Rectal smooth muscle tissue (tissue), 1 donor: ENCODE measurements at regions not wholly inside any gene's neighbourhood (a gene's known extent, or its start where the extent isn't known, plus 50 kb on each side); places are given as distances from the start of the nearest gene placed in this dataset.

Experiments
- H3K27ac ChIP-seq: one replicate; pipeline ENCODE4 v1.7.0; 2013; ENCODE audit warnings: low read depth, low read length, inconsistent platforms
- H3K27me3 ChIP-seq: one replicate; pipeline ENCODE4 v1.7.0; 2013; ENCODE audit warnings: low read length; ENCODE audit not compliant: control insufficient read depth, insufficient read depth
- H3K36me3 ChIP-seq: one replicate; pipeline ENCODE4 v1.7.0; 2013; ENCODE audit warnings: low read length; ENCODE audit not compliant: control insufficient read depth, insufficient read depth
- H3K4me1 ChIP-seq: one replicate; pipeline ENCODE4 v1.7.0; 2013; ENCODE audit warnings: low read length; ENCODE audit not compliant: control insufficient read depth, insufficient read depth
- H3K4me3 ChIP-seq: one replicate; pipeline ENCODE4 v1.7.0; 2013; ENCODE audit warnings: low read length
- H3K9ac ChIP-seq: one replicate; pipeline ENCODE4 v1.7.0; 2013; ENCODE audit warnings: low read length

DNA sequence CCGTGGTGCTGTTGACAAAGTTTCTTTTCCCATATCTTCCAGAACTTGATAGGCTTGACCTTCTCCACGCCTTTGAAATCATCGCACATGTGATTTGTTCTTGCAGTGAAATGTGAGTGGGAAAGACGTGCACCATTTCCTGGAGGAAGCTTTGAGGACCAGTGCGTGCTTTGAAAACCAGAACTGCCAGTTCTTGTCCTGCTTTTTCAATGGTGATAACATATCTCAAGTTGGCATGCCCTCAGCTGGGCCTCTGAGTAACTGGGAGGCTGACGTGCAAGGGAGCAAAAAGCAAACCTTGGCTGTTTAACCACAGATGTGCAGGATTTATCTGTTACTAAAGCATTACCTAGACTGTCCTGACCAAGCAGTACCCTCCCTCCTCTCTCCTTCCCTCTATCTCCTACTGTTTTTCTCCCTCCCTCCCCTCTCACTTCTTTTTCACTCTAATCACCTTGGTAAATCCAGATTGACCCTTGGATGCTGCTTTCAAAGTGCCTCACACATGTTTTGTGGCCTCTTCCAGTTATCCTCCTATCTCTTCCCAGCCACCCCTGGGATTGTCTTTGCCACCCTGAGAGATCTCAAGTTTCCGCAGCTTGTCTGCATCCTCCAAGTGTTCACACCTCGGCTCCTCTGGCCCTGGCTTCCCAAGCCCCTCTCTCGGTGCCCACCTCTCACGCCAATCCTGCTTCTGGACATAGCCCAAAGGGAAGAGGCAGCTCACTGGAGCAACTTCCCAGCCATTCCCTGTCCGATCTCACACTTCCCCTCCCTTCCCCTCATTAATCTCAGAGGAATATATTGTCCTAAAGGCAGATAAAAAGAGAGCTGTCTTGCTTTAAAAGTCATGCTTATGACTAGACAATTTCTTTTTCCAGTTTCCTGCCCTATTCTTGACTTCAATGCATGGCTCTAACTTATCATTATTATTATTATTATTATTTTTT is 198.3 kb downstream of the ERCC6L2 start:
- Histone ChIP-seq H3K36me3 (no peaks in the 10 kb centered on the region), H3K4me3 (no peak overlapping the region)

GRCh38 chr9:96072930-96073329 is 197.4 kb downstream of the ERCC6L2 start:
- Histone ChIP-seq H3K4me1 (no peaks in the 10 kb centered on the region), H3K27ac (no peak overlapping the region), H3K27me3 (no peaks in the 10 kb centered on the region), H3K4me3 (no peak overlapping the region), H3K36me3 (no peaks in the 10 kb centered on the region), H3K9ac (no peak overlapping the region)

More for the DNA sequence above, 198.3 kb downstream of the ERCC6L2 start:
- Histone ChIP-seq H3K4me1 (no peaks in the 10 kb centered on the region), H3K27me3 (no peaks in the 10 kb centered on the region), H3K27ac (no peak overlapping the region), H3K9ac (no peak overlapping the region)

DNA sequence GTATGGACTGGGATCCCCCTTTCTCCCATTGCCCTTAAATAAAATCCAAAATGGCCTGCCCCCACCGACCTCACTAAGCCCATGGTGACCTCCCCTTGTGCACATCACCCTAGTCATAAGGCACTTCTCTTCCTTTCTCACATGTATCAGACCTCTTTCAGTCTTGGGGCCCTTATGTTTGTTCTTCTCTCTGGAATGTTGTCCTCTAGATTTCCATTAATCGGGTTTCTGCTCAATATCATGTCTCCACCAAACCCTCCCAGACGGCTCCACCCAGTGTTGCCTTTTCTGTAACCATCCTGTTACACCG is 196.3 kb downstream of the ERCC6L2 start:
- H3K27me3 ChIP-seq: no peaks in the 10 kb centered on the region
- no peak overlapping the region for H3K4me3 ChIP-seq
- no peak overlapping the region for H3K9ac ChIP-seq
- H3K27ac ChIP-seq: no peak overlapping the region
- no peaks in the 10 kb centered on the region for H3K36me3 ChIP-seq
- no peaks in the 10 kb centered on the region for H3K4me1 ChIP-seq

- no peaks in the 10 kb centered on the region for H3K36me3 ChIP-seq
- H3K27me3 ChIP-seq: no peaks in the 10 kb centered on the region
- no peak overlapping the region for H3K27ac ChIP-seq
- no peaks in the 10 kb centered on the region for H3K4me1 ChIP-seq
- no peak overlapping the region for H3K9ac ChIP-seq
- no peak overlapping the region for H3K4me3 ChIP-seq
Observed at GRCh38 chr9:96071076-96071814, 195.8 kb downstream of the ERCC6L2 start.

DNA sequence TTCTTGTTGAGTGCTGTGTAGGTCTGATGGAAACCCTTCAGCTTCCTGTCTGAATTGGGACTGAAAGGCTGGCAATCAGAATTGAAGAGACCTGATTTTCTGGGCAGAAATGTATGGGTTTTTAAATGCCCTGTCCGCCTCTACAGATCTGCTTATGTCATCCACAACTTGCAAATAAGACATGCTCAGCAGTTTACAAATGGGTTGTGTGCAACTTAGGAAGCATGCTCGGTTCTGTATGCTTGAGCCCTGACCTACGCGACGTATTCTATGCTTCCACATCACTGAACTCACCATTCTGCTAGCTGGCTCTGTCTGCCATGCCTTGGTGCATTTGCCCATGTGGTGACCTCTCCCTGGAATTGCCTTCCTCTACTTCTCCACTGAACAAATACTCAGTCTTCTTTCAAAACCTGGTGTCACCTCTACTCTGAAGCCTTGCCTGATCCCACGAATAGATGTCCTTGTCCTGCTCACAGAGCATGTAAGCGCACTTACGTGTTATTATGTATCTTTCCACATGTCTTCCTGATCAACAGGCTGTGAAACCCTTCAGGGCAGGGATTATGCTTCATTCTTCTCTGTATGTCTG is 194.2 kb downstream of the ERCC6L2 start:
- Histone ChIP-seq H3K4me3 (no peak overlapping the region), H3K4me1 (no peaks in the 10 kb centered on the region), H3K36me3 (no peaks in the 10 kb centered on the region), H3K27ac (no peak overlapping the region), H3K27me3 (no peaks in the 10 kb centered on the region), H3K9ac (no peak overlapping the region)

DNA sequence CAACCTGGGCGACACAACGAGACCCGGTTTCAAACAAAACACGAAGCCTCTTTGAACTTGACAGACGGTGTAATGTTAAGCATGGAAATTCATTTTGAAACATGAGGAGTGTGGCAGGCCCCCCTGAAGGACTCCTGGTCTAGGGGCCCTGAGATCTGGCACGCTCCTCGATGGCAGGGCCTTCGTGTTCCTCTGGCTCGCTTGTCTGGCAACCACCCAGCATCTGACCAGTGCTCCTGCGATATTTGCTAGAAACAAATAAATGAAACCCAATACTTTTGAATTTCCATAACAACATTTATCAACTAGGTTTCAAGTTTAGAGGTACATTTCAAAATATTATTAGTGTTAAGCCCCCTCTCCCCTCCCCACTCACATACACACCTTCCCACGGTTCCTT is 193.0 kb downstream of the ERCC6L2 start:
- no peak overlapping the region for H3K4me3 ChIP-seq
- no peak overlapping the region for H3K27ac ChIP-seq

GRCh38 chr9:96067600-96067999 is 192.1 kb downstream of the ERCC6L2 start:
- Histone ChIP-seq H3K27me3 (no peaks in the 10 kb centered on the region), H3K36me3 (no peaks in the 10 kb centered on the region), H3K4me1 (no peaks in the 10 kb centered on the region), H3K27ac (no peak overlapping the region), H3K9ac (no peak overlapping the region), H3K4me3 (no peak overlapping the region)

More for the DNA sequence above, 193.0 kb downstream of the ERCC6L2 start:
- Histone ChIP-seq H3K4me1 (no peaks in the 10 kb centered on the region), H3K36me3 (no peaks in the 10 kb centered on the region), H3K9ac (no peak overlapping the region), H3K27me3 (no peaks in the 10 kb centered on the region)

DNA sequence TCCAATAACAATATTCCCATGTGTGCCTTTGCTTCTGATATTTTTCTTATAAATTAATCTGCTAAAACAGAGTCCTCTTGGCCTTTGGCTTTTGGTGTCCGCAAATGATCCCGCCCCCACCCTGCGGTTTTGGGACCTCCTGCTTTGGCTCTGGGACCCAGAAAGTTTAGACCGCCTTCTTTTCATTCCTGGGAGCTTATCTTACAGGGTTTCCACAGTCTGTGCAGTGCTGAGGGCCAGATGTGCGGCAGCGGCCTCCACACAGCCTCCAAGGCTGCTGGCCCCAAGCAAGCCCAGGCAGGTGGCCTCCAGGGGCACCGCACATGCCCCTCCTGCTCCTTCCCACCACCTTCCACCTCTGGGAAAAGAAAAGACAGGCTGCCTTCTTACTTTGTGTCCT is 191.5 kb downstream of the ERCC6L2 start:
- H3K27ac ChIP-seq: no peak overlapping the region
- H3K27me3 ChIP-seq: no peaks in the 10 kb centered on the region
- no peaks in the 10 kb centered on the region for H3K36me3 ChIP-seq
- H3K4me1 ChIP-seq: no peaks in the 10 kb centered on the region
- no peak overlapping the region for H3K4me3 ChIP-seq
- no peak overlapping the region for H3K9ac ChIP-seq

GRCh38 chr9:96065482-96066251 is 190.2 kb downstream of the ERCC6L2 start:
- no peaks in the 10 kb centered on the region for H3K4me1 ChIP-seq

DNA sequence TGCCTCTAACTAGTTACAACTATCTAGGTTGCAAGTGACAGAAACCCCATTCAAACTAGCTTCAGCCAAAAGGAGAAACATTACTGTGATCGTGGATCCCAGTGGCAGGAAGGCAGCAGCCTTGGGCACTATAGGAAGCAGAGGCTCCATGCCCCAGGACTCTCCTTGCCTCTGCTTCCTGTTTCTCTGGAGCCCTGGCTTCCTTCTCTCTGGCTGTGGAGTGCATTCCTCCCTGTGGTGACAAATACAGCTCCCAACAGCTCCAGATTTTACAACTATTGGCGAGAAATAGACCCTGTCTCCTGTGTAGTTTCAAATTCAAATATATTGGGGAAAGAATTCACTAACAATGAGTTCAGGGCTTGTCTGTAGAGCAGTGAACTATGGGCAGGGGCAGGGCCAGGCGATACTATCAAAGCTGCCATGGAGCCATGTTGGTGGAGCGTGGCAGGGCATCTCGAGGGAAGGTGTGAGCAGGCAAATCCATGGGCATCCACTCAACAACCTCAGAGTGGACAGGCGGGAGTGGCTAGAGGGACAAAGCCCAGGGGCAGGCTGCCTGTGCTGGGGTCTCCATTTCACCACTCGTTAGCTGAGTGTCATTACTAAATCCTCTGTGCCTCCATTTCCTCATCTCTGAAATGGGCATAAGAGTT is 189.5 kb downstream of the ERCC6L2 start:
- Histone ChIP-seq H3K27ac (no peak overlapping the region), H3K36me3 (no peaks in the 10 kb centered on the region), H3K4me3 (no peak overlapping the region), H3K9ac (no peak overlapping the region), H3K4me1 (no peaks in the 10 kb centered on the region), H3K27me3 (no peaks in the 10 kb centered on the region)

More at GRCh38 chr9:96065482-96066251, 190.2 kb downstream of the ERCC6L2 start:
- Histone ChIP-seq H3K4me3 (no peak overlapping the region), H3K27ac (no peak overlapping the region), H3K27me3 (no peaks in the 10 kb centered on the region), H3K36me3 (no peaks in the 10 kb centered on the region), H3K9ac (no peak overlapping the region)

- Histone ChIP-seq H3K4me1 (no peaks in the 10 kb centered on the region), H3K36me3 (no peaks in the 10 kb centered on the region), H3K27ac (no peak overlapping the region)
Observed at GRCh38 chr9:96062854-96063253, 187.4 kb downstream of the ERCC6L2 start.

More at GRCh38 chr9:96062854-96063253, 187.4 kb downstream of the ERCC6L2 start:
- Histone ChIP-seq H3K9ac (no peak overlapping the region), H3K27me3 (no peaks in the 10 kb centered on the region), H3K4me3 (no peak overlapping the region)
